Upper lobe of right lung (tissue), 1 donor: ENCODE measurements at regions not wholly inside any gene's neighbourhood (a gene's known extent, or its start where the extent isn't known, plus 50 kb on each side); places are given as distances from the start of the nearest gene placed in this dataset.

Source experiments
- ATAC-seq: fragments of 200-7000 bp; cut with Tn5 transposase; one replicate; pipeline ENCODE4 v1.9.1; 2020; ENCODE audit warnings: mild to moderate bottlenecking, moderate library complexity
- DNase-seq: peaks from one replicate; pipeline ENCODE4 v3.0.0-alpha.2; 2020
- H3K27ac ChIP-seq: fragments of 200-600 bp; one replicate; pipeline ENCODE4 v1.8.0; 2022
- H3K27me3 ChIP-seq: fragments of 200-600 bp; one replicate; pipeline ENCODE4 v1.8.0; 2022; ENCODE audit warnings: mild to moderate bottlenecking
- H3K36me3 ChIP-seq: fragments of 200-600 bp; one replicate; pipeline ENCODE4 v1.8.0; 2022
- H3K4me1 ChIP-seq: fragments of 200-600 bp; one replicate; pipeline ENCODE4 v1.8.0; 2022
- H3K4me3 ChIP-seq: fragments of 200-600 bp; one replicate; pipeline ENCODE4 v1.8.0; 2022; ENCODE audit warnings: mild to moderate bottlenecking
- H3K9me3 ChIP-seq: fragments of 200-600 bp; one replicate; pipeline ENCODE4 v1.8.0; 2022
- intact Hi-C: fragments of 100-400 bp; cut with DNase I; formaldehyde crosslinking; loops from one replicate; pipeline ENCODE4 v1.11.0; 2022
- TF ChIP-seq, protein P1 (sequence below): fragments of 200-600 bp; IDR thresholded peaks from one replicate; pipeline ENCODE4 v1.8.0; 2022; ENCODE audit warnings: antibody characterized with exemption
- donor health status: DM: no; HTN: yes; CAD: no; lungs with severe emphysema.

GRCh38 chr3:66938338-66938963 is 59.7 kb upstream of the KBTBD8 start:
- TF ChIP-seq, protein P1, sequence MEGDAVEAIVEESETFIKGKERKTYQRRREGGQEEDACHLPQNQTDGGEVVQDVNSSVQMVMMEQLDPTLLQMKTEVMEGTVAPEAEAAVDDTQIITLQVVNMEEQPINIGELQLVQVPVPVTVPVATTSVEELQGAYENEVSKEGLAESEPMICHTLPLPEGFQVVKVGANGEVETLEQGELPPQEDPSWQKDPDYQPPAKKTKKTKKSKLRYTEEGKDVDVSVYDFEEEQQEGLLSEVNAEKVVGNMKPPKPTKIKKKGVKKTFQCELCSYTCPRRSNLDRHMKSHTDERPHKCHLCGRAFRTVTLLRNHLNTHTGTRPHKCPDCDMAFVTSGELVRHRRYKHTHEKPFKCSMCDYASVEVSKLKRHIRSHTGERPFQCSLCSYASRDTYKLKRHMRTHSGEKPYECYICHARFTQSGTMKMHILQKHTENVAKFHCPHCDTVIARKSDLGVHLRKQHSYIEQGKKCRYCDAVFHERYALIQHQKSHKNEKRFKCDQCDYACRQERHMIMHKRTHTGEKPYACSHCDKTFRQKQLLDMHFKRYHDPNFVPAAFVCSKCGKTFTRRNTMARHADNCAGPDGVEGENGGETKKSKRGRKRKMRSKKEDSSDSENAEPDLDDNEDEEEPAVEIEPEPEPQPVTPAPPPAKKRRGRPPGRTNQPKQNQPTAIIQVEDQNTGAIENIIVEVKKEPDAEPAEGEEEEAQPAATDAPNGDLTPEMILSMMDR, result peak; percentile 75
- no peaks in the 10 kb centered on the region for H3K4me1 ChIP-seq
- H3K9me3 ChIP-seq, result no peaks in the 10 kb centered on the region
- H3K27me3 ChIP-seq, result no peaks in the 10 kb centered on the region
- H3K4me3 ChIP-seq, result no peak overlapping the region
- H3K36me3 ChIP-seq, result no peaks in the 10 kb centered on the region
- intact Hi-C loops, result no loop called here
- peak; percentile 82 for ATAC-seq
- H3K27ac ChIP-seq, result no peak overlapping the region
- DNase-seq, result no peak

DNA sequence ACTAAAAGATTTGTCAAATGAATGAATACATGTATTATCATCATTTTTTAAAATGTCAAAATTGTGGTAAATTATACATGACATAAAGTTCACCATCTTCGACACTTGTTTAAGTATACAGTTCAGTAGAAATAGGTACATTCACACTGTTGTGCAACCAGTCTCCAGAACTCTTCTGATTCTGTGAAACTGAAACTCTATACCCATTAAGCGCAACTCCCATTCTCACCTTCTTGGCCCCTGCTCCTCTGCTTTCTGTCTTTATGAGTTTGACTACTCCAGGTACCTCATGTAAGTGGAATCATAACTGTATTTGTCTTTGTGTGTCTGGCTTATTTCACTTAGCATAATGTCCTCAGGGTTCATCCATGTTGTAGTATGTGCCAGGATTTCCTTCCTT is 50.1 kb upstream of the KBTBD8 start:
- Histone ChIP-seq H3K36me3 (no peaks in the 10 kb centered on the region), H3K4me3 (no peak overlapping the region), H3K27ac (no peak overlapping the region), H3K9me3 (no peaks in the 10 kb centered on the region), H3K4me1 (no peaks in the 10 kb centered on the region), H3K27me3 (no peaks in the 10 kb centered on the region)
- TF ChIP-seq, protein P1, result no peak
- no peak for ATAC-seq
- DNase-seq, result no peak
- intact Hi-C loops, result no loop called here
